Effector CD4-positive, alpha-beta T cell (primary cell): ENCODE measurements at regions not wholly inside any gene's neighbourhood (a gene's known extent, or its start where the extent isn't known, plus 50 kb on each side); places are given as distances from the start of the nearest gene placed in this dataset.
"Not testable (repeated sequence)": the region's sequence is repeated elsewhere in the genome, so short reads cannot be mapped to it uniquely, and the experiment has no call there.

Experiments used
- DNase-seq: peaks from one replicate; pipeline ENCODE4 v3.0.0-alpha.2; 2020

DNA sequence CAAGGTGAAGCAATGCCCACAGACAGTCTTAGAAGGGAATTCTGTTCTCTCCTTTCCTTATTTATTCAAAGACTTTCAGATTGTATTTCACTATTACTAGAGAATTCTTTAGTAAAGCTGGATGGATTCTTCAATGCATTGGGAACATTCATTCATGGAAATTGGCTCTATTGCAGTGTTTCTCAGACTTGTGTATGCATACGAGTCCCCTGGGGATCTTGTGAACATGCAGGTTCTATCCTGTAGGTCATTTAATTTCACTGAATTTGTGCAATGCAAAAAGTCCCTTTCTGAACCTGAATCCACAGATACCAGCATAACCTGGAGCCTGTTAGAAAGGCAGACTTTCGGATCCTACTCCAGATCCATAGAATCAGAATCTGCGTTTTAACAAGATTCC lies 160.9 kb upstream of the AHI1 start:
- DNase-seq: no peak

GRCh38 chr6:135658916-135659315 lies 161.4 kb upstream of the AHI1 start:
- DNase-seq: no peak

DNA sequence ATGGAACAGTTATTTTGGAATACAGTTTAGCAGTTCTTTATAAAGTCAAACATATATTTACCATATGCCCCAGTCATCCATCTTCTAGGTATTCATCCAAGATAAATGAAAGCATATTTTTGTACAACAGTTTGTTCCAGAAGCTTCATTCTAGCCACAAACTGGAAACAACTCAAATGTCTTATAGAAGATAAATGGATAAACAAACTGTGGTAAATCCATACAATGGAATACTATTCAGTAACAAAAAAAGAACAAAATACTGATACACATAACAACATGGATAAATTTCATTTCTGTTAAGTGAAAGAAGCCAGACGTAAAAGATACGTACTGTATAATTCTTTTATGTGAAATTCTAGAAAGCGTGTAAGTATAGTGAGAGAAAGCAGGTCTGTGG lies 167.0 kb upstream of the AHI1 start:
- no peak for DNase-seq

- no peak for DNase-seq
These were observed 168.4 kb upstream of the AHI1 start for GRCh38 chr6:135665935-135666334.

- no peak for DNase-seq
These were observed 170.3 kb upstream of the AHI1 start for GRCh38 chr6:135667691-135668455.

DNA sequence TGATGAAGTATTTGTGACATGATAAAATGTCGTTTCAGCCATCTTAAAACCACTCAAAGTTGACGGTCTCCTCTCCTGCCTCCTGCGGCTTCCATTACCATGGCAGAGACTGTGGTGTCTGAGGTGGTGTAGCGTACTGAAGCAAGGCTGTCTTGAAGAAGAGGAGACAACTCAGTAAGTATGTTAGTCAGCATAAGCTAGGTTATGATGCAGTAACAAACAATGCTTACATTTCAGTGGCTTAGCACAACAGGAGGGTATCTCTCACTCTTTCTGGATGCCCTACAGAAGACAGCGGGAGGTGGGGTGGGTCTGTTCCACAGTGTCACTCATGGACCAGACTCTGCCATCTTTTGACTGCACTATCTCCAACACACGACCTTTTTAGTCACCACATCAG lies 174.7 kb upstream of the AHI1 start:
- no peak for DNase-seq

- DNase-seq: no peak
These were observed 176.2 kb upstream of the AHI1 start for GRCh38 chr6:135673501-135674309.

DNA sequence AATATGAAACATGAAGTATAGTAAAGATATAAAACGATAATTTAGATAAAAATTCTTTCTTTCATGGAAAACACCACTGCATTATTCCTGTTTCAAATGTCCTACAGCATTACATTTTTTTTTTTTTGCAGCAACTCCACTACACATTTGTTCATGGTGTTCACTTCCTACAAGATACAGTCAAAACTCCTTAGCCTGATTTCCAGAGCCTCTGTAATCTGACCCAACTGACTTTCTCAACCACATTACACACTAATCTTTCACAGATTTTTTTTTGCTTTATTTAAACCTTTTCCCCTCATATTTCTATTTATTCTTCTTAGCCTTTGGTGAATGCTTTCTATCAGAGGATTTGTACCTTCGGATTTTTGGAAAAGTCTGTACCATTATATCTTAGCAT lies 176.5 kb upstream of the PDE7B start:
- no peak for DNase-seq

- peak; percentile 19 for DNase-seq
These were observed 175.6 kb upstream of the PDE7B start for GRCh38 chr6:135675862-135676261.

GRCh38 chr6:135680964-135681913 lies 170.3 kb upstream of the PDE7B start:
- DNase-seq: no peak

GRCh38 chr6:135686784-135687301 lies 164.7 kb upstream of the PDE7B start:
- DNase-seq: no peak

GRCh38 chr6:135688476-135688875 lies 163.0 kb upstream of the PDE7B start:
- not testable (repeated sequence) for DNase-seq

DNA sequence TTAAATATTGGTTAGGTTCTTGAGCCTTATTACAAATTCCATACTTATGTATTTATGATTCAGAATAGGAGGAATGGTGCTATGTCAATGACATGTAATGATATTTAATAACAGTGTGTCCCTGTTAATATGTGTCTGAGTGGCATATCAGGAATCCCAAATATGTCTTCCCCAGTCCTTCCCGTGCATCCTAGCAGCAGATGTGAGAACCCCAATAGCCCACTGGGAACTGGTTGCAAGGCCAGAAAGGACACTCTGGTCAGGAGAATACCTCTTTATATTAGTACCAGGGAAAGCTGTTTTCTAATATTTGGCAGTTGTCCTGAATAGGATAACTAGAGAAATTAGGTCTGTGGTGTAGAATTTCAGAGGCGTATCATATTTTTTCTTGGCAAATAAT lies 159.1 kb upstream of the PDE7B start:
- no peak for DNase-seq

DNA sequence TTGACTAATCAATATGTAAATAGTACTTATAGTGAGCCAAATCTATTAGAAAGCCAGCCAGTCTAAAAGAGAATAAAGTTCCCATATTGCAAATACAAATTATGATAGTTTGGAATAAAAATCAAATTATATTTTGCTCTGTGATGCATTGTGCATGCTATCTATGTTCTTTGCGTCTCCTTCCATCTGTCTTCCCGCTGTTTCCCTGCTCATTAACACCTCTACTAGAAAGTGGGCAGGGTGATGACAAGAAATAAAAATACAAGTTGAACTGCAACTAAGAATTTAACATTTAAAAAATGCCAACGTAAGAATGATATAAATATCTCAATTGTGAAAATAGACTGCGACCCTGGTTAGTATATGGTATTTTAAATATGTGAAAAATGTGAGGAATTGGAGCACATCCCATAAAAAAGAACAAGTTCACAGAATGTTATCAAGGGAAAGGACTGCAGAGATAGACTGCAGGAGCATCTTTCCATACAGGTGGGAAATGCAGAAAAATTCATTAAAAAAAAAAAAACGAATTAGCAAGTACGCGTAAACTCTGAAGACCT lies 157.6 kb upstream of the PDE7B start:
- DNase-seq: no peak

- DNase-seq: no peak
These were observed 151.8 kb upstream of the PDE7B start for GRCh38 chr6:135699705-135700104.

GRCh38 chr6:135701426-135701825 lies 150.1 kb upstream of the PDE7B start:
- DNase-seq: no peak

DNA sequence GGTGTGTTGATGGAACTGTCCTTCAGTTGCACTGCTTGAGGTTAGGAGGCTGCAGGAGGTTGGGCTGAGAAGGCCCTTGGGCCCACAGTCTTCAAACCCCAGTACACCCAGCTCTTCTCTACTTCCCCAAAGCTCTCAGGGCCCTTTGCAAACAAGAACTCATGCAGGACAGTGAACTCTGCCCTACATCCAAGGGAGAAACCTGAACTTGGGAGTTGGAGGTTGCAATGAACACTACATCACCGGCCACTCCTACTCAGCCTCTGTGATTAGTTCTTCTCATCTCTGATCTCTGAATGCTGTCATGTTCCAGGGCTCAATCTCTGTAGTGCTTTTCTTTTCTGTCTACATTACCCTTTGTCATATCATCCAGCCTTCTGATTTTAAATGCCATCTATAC lies 148.5 kb upstream of the PDE7B start:
- no peak for DNase-seq

GRCh38 chr6:135703621-135704020 lies 147.9 kb upstream of the PDE7B start:
- no peak for DNase-seq

DNA sequence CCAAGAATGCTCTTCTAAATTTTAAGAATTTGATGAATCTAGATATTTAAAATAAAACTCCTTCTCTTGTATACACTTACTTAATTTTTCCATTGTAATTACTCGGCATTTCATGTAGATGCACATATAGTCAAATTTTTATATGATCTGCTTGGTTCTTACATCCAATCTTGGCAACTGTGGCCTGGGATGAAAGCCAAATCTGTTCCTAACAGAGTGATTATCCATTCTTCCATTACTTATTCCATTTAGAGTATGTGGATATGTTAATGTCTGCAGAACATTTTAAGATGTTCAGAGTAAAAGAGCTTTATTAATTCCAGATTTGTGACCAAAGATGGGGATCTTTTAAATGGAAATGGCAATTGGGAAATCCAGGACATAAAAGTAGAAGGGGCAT lies 144.1 kb upstream of the PDE7B start:
- DNase-seq: no peak

GRCh38 chr6:135710042-135710441 lies 141.5 kb upstream of the PDE7B start:
- no peak for DNase-seq

DNA sequence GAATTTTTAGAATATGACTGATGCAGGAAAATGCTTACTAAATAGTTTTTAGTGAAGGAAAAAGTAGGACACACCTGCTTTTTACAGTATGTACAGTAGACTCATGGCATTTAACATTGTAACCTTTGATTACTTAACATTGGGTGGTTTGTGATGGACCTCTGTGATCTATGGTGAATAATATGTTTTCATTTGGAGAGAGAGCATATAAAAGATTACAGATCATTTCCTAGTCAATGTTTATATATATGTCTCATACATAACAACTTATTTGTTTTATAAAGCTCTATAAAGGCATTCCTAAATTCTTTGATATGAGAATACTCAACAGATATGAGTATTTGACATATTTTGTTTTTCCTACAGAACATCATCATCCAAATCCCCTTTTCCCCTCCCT lies 129.3 kb upstream of the PDE7B start:
- no peak for DNase-seq

- no peak for DNase-seq
These were observed 128.8 kb upstream of the PDE7B start for GRCh38 chr6:135722679-135723078.

- no peak for DNase-seq
These were observed 122.9 kb upstream of the PDE7B start for GRCh38 chr6:135728589-135728988.
